IMR-90 (cell line): ENCODE measurements at regions not wholly inside any gene's neighbourhood (a gene's known extent, or its start where the extent isn't known, plus 50 kb on each side); places are given as distances from the start of the nearest gene placed in this dataset.

Experiments used
- ATAC-seq: fragments of 200-7000 bp; cut with Tn5 transposase; 2 replicates; pipeline ENCODE4 v1.9.1; 2020; ENCODE audit warnings: low read depth, mild to moderate bottlenecking, moderate library complexity
- BruUV-seq: library from RNA; stranded (reverse); fragments of 400-500 nt; replicated peaks from 2 replicates; lab custom pipeline; 2021; lab: Mats Ljungman, UMichigan
- CTCF ChIA-PET: fragments of 300-600 bp; formaldehyde crosslinking; extraction: SDS; loops from one replicate; lab custom pipeline; 2021; ENCODE audit warnings: antibody characterized with exemption; lab: Yijun Ruan, JAX
- POLR2A ChIA-PET: fragments of 300-600 bp; sonication (Branson Sonifier 250); formaldehyde crosslinking; loops from one replicate; lab custom pipeline; 2022; ENCODE audit warnings: antibody characterized with exemption; ENCODE audit not compliant: unreplicated experiment; lab: Charles Lee
- DNase-seq: peaks from one replicate; pipeline ENCODE4 v3.0.0; 2013
- H2AFZ ChIP-seq: replicated peaks from 2 replicates; pipeline ENCODE3; 2013; ENCODE audit warnings: low read length, mild to moderate bottlenecking; ENCODE audit not compliant: poor library complexity
- H2AK5ac ChIP-seq: 2 replicates; pipeline ENCODE4 v1.6.1; 2013; ENCODE audit warnings: low read depth, low read length, inconsistent platforms
- H2AK9ac ChIP-seq: replicated peaks from 2 replicates; pipeline ENCODE3; 2013; ENCODE audit warnings: mild to moderate bottlenecking, low read depth, low read length, moderate library complexity; ENCODE audit not compliant: poor library complexity
- H2BK120ac ChIP-seq: 2 replicates; pipeline ENCODE4 v1.6.1; 2013; ENCODE audit warnings: low read depth, low read length, inconsistent platforms
- H2BK15ac ChIP-seq: 3 replicates; pipeline ENCODE4 v1.6.1; 2013; ENCODE audit warnings: low read depth, low read length, inconsistent platforms
- H2BK20ac ChIP-seq: 2 replicates; pipeline ENCODE4 v1.6.1; 2013; ENCODE audit warnings: low read depth, mild to moderate bottlenecking, inconsistent platforms, low read length, moderate library complexity
- H2BK5ac ChIP-seq: 2 replicates; pipeline ENCODE4 v1.6.1; 2013; ENCODE audit warnings: mild to moderate bottlenecking, low read depth, low read length, inconsistent platforms; ENCODE audit not compliant: poor library complexity, severe bottlenecking
- H3K14ac ChIP-seq: replicated peaks from 2 replicates; pipeline ENCODE4 v1.6.1; 2013; ENCODE audit warnings: low read depth, low read length, inconsistent platforms
- H3K18ac ChIP-seq: 2 replicates; pipeline ENCODE4 v1.6.1; 2013; ENCODE audit warnings: low read depth, low read length, control low read depth
- H3K23ac ChIP-seq: 2 replicates; pipeline ENCODE4 v1.6.1; 2013; ENCODE audit warnings: low read depth, low read length, inconsistent platforms
- H3K27ac ChIP-seq: 2 replicates; pipeline ENCODE4 v1.5.1; 2013; ENCODE audit warnings: mild to moderate bottlenecking, control low read depth, low read length; ENCODE audit not compliant: insufficient read depth
- H3K27me3 ChIP-seq: 2 replicates; pipeline ENCODE4 v1.6.1; 2013; ENCODE audit warnings: low read length; ENCODE audit not compliant: control insufficient read depth, insufficient read depth
- H3K36me3 ChIP-seq: 2 replicates; pipeline ENCODE4 v1.6.1; 2013; ENCODE audit warnings: low read length, mixed read lengths; ENCODE audit not compliant: control insufficient read depth, insufficient read depth
- H3K4ac ChIP-seq: 2 replicates; pipeline ENCODE4 v1.6.1; 2013; ENCODE audit warnings: low read depth, low read length, inconsistent platforms
- H3K4me1 ChIP-seq: 2 replicates; pipeline ENCODE4 v1.6.1; 2013; ENCODE audit warnings: low read length, mixed read lengths; ENCODE audit not compliant: control insufficient read depth, insufficient read depth
- H3K4me2 ChIP-seq: 2 replicates; pipeline ENCODE4 v1.6.1; 2013; ENCODE audit warnings: low read depth, mild to moderate bottlenecking, control low read depth, low read length, moderate library complexity
- H3K4me3 ChIP-seq: 2 replicates; pipeline ENCODE4 v1.5.1; 2013; ENCODE audit warnings: low read depth, mild to moderate bottlenecking, control low read depth, low read length, moderate library complexity; ENCODE audit not compliant: insufficient read depth
- H3K56ac ChIP-seq: 2 replicates; pipeline ENCODE4 v1.6.1; 2013; ENCODE audit warnings: low read length, inconsistent platforms; ENCODE audit not compliant: insufficient read depth; ENCODE audit errors: extremely low read depth
- H3K79me1 ChIP-seq, 2 experiments: 2 replicates each; pipeline ENCODE4 v1.6.1; 2013; ENCODE audit warnings: low read length in 2 of 2, inconsistent platforms in 1 of 2, low read depth in 1 of 2
- H3K9ac ChIP-seq: 2 replicates; pipeline ENCODE4 v1.6.1; 2013; ENCODE audit warnings: low read depth, low read length, control low read depth
- H3K9me1 ChIP-seq: 2 replicates; pipeline ENCODE4 v1.6.1; 2013; ENCODE audit warnings: low read length, inconsistent platforms; ENCODE audit not compliant: insufficient read depth
- H3K9me3 ChIP-seq: 2 replicates; pipeline ENCODE4 v1.6.1; 2013; ENCODE audit warnings: low read length; ENCODE audit not compliant: control insufficient read depth, insufficient read depth
- H4K20me1 ChIP-seq: 2 replicates; pipeline ENCODE4 v1.6.1; 2013; ENCODE audit warnings: low read length, inconsistent platforms; ENCODE audit not compliant: insufficient read depth
- H4K5ac ChIP-seq: 2 replicates; pipeline ENCODE4 v1.6.1; 2013; ENCODE audit warnings: mild to moderate bottlenecking, low read depth, low read length, control low read depth
- H4K8ac ChIP-seq, 2 experiments: 2 replicates each; pipeline ENCODE4 v1.6.1; 2013; ENCODE audit warnings: low read depth in 2 of 2, low read length in 2 of 2, control low read depth in 1 of 2, inconsistent platforms in 1 of 2
- H4K91ac ChIP-seq: 2 replicates; pipeline ENCODE4 v1.6.1; 2013; ENCODE audit warnings: low read depth, low read length, inconsistent platforms; ENCODE audit not compliant: insufficient read depth
- MAFK ChIP-seq: IDR thresholded peaks from 2 replicates; pipeline ENCODE4 v1.6.1; 2012; ENCODE audit warnings: low read depth, low read length, improper control_type of control experiment
- RCOR1 ChIP-seq: IDR thresholded peaks from 2 replicates; pipeline ENCODE4 v1.6.1; 2012; ENCODE audit warnings: mild to moderate bottlenecking, low read length, improper control_type of control experiment; ENCODE audit not compliant: insufficient replicate concordance
- RFX5 ChIP-seq: IDR thresholded peaks from 2 replicates; pipeline ENCODE4 v1.8.0; 2012; ENCODE audit warnings: low read depth, mild to moderate bottlenecking, low read length, moderate library complexity
- WGBS, 2 experiments: methylation state at CpG; one replicate each; pipeline versions ENCODE4 v1.1.5 to v1.1.7; 2013; ENCODE audit warnings: missing lambda C conversion rate in 2 of 2; ENCODE audit not compliant: insufficient read length in 1 of 2; ENCODE audit errors: extremely low coverage in 2 of 2; 5-methylcytosine and 5-hydroxymethylcytosine counted together
- dilution Hi-C: fragments of 300-500 bp; cut with HindIII; formaldehyde crosslinking; loops from one replicate; pipeline ENCODE4 v1.14.3; 2018; ENCODE audit warnings: low sequenced_read_pairs; ENCODE audit not compliant: unreplicated experiment
- in situ Hi-C: fragments of 300-500 bp; cut with MboI; formaldehyde crosslinking; loops from 3 replicates; pipeline ENCODE4 v1.14.3; 2019; ENCODE audit warnings: low sequenced_read_pairs, inconsistent platforms, mixed read lengths
- intact Hi-C: fragments of 100-400 bp; cut with micrococcal nuclease; formaldehyde crosslinking; loops from 2 replicates; pipeline ENCODE4 v1.10.0; 2022

- ATAC-seq (no peak), DNase-seq (no peak)
- Histone ChIP-seq H3K56ac (no peak overlapping the region), H4K5ac (no peak overlapping the region), H4K8ac (no peak overlapping the region), H3K9me3 (no peaks in the 10 kb centered on the region), H2AK9ac (no peak overlapping the region), H2AFZ (no peak overlapping the region), H2AK5ac (no peak overlapping the region), H2BK20ac (no peak overlapping the region), H3K9ac (no peak overlapping the region), H3K4ac (no peak overlapping the region), H3K4me3 (no peak overlapping the region), H3K4me1 (no peaks in the 10 kb centered on the region), H3K79me1 (no peaks in the 10 kb centered on the region), H3K18ac (no peak overlapping the region), H3K23ac (no peak overlapping the region), H3K14ac (no peak overlapping the region), H3K36me3 (no peaks in the 10 kb centered on the region), H3K9me1 (no peaks in the 10 kb centered on the region), H2BK15ac (no peak overlapping the region), H3K27me3 (no peaks in the 10 kb centered on the region), H2BK5ac (no peak overlapping the region), H3K4me2 (no peak overlapping the region), H2BK120ac (no peak overlapping the region), H3K27ac (no peak overlapping the region), H4K20me1 (no peaks in the 10 kb centered on the region), H4K91ac (no peak overlapping the region)
- no TSS peak for BruUV-seq
- CTCF ChIA-PET, result no interaction called here
- in situ Hi-C loops, result no loop called here
- TF ChIP-seq RCOR1 (no peak), RFX5 (no peak), MAFK (peak; percentile 67; the same call in 1 of the 2 replicates)
- dilution Hi-C loops, result no loop called here
- intact Hi-C loops, result no loop called here
- POLR2A ChIA-PET, result no interaction called here
- no CpG with 5 or more reads among the region's 2 CpGs for WGBS, 2 experiments
Measured at GRCh38 chr1:194647118-194647517, 1460.7 kb upstream of the B3GALT2 start.
